Left renal cortex interstitium (tissue), 4 donors: ENCODE measurements at regions not wholly inside any gene's neighbourhood (a gene's known extent, or its start where the extent isn't known, plus 50 kb on each side); places are given as distances from the start of the nearest gene placed in this dataset.
"Not testable (repeated sequence)": the region's sequence is repeated elsewhere in the genome, so short reads cannot be mapped to it uniquely, and the experiment has no call there.

Experiments used
- DNase-seq, 4 donors: peaks; one replicate each; pipeline ENCODE4 v3.0.0-alpha.2; 2013; ENCODE audit warnings: low read depth in 4 of 4, low spot score in 2 of 4, missing footprints in 1 of 4

DNA sequence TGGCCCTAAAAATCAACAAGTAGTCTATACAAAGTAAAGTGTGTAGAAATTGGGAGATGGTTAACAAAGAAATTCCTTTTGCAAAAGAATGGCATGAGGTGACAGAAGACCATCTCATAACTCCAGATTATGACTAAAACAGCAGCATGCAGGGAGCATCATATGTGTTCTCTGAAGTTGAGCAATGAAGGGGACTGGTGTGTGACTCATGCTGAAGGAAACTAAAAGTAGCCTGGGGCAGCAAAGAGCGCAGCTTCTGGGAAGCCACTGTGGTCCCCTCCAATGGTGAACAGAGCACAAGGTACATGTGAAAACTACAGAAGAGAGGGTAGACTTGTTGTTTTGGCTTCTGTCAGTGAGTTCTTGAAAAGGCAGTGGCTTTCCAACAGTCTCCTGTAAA lies 133.4 kb downstream of the MACC1 start:
- no peak for DNase-seq

DNA sequence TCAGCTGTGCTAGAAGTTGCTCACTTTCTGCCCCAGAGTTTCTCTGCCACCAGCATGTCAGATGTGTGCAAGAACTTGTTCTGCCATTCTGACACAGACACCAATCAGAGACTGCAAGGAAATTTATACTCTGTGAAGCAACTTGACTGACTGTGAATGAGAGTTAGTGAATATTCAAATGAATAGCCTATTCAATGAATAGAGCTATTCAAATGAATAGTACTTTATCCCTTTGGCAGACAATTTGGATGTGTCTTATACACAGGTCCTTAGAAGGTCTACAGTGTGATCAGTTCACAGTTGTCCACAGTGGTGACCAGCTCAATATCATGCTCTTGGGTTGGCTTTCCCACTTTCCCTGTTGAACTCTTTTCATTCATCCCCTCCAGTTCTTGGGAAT lies 138.1 kb downstream of the MACC1 start:
- no peak for DNase-seq

DNA sequence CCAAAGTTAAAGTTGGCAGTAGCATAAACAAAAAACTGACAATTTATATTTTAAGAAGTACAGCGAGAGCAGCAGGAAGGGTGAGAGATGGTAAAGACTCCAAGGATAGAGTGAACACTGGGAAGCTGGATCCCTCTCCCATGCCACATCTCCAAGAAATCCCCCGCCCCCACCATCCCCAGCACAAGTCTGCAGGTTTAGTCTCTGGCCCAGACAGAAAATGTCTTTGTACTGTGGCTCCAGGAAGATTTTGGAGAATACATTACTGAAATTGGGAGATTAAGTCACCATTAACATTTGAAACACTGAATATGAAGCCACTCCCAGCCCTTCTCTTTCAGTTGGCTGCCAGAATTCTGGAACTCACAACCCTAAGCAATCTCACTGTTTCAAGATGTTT lies 140.3 kb downstream of the MACC1 start:
- DNase-seq: no peak

DNA sequence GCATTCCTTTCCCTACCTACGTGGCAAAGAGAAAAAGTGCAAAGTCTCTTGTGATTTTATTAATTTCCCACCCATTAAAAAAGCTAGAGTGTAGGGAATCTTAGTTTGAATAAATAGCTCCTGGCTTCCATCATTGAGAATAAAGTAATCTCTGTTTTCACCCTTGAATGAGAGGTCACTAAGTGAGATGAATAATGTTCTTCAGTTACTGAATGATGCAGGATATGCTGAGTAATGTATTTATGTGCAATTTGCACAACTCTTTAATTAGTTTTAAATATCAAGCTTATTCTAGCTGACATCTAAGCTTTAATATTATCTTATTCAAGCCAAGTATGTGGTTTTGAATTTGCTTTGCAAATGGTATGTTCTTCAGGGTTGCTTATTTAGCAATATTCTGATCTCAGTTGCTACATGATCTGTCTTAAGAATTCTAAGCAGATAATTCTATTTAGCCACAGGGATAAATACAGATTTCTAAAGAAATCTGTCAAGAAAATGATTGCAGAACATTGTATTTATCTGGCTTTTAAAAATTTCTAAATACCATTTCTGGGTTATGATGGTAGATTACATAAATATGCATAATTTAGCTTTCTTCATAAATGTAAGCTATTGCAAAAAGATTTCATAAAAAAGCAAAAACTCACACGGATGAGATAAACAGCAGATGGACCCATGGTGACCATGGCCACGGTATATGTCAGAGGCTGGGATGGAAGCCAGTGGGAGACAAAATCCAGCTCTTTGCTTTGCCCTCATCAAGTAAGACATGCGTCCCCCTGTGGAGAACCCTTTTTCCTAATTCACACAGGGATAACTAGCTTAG lies 141.0 kb downstream of the MACC1 start:
- DNase-seq: no peak

DNA sequence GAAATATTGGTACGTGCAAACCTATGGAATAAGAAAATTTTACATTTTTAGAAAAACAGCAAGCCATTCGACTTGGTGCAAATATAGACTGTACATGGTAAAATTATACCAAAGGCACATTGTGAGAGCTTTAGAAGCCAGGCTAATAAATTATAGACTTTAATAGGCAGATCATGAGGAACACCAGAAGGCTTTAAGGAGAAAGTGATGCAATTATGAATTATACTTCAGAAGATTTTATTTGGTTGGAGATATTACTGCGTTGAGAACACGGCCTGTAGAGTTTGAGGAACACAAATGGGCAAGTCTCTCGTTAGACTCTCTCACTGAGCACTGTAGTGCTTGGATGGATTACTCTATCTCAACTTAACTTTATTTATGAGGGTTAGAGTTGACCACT lies 141.7 kb downstream of the MACC1 start:
- no peak for DNase-seq

GRCh38 chr7:20068004-20068403 lies 149.2 kb downstream of the MACC1 start:
- DNase-seq: not testable (repeated sequence)

DNA sequence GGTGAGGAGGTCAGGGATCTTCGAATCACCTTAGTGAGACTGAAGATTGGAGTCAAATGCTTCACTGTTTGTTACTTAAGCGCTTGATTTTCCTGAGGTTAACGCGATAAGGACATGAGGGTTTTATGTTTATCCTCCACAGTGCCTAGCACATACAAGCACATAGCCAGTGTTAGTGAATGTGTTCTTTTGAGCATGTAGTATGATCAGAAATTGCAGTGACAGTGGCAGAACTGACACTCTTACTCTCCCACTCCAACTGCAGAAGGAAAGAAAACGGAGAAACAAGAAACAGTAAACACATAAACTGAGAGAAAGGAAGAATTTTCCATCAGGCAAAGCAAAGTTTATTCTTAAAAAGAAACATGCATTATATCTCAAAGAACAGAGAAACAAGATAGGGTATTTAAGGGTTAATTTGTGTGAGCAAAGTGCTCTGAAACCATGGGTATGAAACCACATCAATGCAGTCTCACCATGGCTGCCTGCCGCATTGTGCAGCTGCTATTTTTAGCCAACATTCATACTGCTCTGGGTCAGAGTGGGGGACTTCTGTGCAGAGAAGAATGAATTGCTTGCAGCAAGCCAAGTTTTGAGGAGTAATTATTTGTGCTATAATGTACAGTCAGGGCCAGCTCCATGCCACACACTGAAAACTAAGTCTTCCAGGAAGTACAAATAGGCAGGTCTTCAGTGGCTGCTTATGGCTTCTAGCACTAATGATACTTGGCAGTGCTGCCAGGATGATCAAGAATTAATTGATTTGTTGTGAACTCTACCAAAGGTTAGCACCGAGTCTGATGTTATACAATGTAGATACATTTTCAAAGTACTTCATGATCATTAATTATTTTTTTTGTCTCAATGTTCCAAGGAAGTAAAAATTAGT lies 152.0 kb downstream of the MACC1 start:
- DNase-seq: peak in 1 of 4 donors; percentile 1

- DNase-seq: no peak
These were observed 152.8 kb downstream of the MACC1 start for GRCh38 chr7:20064181-20064970.

GRCh38 chr7:20063644-20064043 lies 153.5 kb downstream of the MACC1 start:
- no peak for DNase-seq

- DNase-seq: no peak
These were observed 154.3 kb downstream of the MACC1 start for GRCh38 chr7:20062932-20063331.

GRCh38 chr7:20053334-20054104 lies 163.7 kb downstream of the MACC1 start:
- DNase-seq: no peak

GRCh38 chr7:20050241-20050966 lies 166.8 kb downstream of the MACC1 start:
- DNase-seq: no peak

DNA sequence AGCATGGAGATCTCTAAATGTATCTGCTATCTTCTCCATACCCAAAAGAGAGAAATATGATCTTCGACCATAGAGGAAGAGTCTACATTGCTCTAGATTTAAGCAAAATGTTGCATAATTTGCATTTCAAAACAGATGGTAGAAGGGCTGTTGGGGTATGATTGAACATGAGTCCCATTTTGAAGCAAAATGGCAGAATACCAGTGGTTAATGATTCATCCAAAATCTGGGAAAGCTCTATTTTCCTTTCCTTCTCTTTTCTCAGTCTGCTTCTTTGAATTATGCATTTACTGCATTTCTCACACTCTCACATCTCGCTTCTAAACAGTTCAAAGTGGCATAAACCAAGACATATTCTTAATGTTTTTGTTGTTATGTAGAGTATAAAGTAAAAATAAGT lies 178.5 kb downstream of the MACC1 start:
- DNase-seq: no peak

DNA sequence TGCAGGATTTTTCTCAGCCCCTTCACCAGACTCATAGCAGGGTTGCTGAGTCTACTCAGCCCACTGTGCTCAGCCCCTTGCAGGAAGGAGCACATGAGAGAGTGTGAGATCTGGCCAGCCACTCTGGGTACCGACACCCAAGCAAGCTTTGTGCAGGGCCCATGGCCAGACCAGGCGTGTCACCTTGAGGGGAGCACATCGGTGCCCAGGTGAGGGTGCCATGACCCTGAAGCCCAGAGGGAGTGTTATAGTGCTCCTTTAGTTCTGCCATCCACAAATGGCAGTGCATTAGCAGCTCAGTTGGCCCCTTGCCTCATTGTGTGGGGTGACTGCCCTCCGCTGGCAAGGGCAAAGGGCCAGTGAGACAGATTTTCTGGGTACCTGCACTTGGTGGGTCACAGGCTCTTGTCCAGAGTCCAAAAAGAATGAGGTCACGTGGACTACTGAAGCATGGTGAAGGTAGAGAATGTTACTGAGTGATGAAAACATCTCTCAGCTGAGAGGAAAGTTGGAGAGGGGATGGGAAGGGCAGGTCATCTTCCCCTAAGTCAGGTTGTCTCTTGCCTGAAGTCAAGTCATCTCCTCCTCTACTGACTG lies 181.8 kb downstream of the MACC1 start:
- no peak for DNase-seq

GRCh38 chr7:20033621-20034400 lies 183.4 kb downstream of the MACC1 start:
- no peak for DNase-seq

DNA sequence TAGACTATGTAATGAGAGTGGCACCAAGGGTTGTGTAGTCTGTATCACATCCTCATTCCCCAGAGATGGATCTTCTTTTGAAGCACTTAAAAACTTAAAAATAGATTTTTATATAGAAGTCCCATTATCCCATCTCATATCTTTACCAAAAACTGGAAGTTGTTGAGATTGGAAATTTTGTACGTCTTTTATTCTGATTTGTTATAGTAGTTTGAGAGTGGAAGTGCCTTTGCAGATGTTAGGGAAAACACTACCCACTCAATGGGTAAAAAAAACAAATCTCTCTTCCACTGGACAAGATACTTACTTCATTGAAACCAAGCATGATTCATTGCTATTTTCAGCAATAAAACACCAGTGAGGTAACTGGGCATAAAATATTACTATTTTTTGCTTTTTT lies 184.4 kb downstream of the MACC1 start:
- DNase-seq: no peak

GRCh38 chr7:20030915-20031362 lies 186.2 kb downstream of the MACC1 start:
- DNase-seq: no peak

DNA sequence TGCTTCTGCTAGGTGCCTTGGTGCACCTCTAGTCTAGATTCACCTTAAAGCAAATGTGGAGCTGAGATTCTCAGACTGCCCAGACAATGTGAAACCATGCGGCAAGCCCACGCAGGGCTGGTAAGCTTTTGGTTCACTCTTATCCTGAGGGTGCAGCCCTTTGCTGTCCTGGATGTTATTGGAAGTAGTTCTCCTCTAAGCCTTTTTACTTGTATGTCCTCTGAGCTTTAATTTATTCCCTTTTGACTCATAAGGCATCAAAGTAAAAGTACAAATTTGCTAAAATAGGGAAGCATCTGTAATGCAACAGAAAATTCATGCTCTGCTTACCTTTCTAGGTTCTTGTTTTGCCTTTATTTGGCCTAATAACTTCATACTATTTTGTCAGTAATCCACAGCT lies 186.8 kb downstream of the MACC1 start:
- no peak for DNase-seq
